Thoracic aorta (tissue), 2 donors: ENCODE measurements at regions not wholly inside any gene's neighbourhood (a gene's known extent, or its start where the extent isn't known, plus 50 kb on each side); places are given as distances from the start of the nearest gene placed in this dataset.

ENCODE experiments used
- ATAC-seq: fragments of 150-250 bp; one replicate; pipeline ENCODE4 v1.8.0; 2017; ENCODE audit warnings: low read depth; ENCODE audit not compliant: insufficient number of reproducible peaks, low FRiP score
- DNase-seq: peaks from one replicate; pipeline ENCODE4 v3.0.0-alpha.2; 2020; ENCODE audit warnings: low spot score
- H3K27ac ChIP-seq, 2 donors: fragments of 200-600 bp; sonication (generic); 1 replicate in 1 of 2; 2 replicates in 1 of 2; pipeline ENCODE4 v1.5.1; 2016; ENCODE audit warnings: mild to moderate bottlenecking in 2 of 2, moderate library complexity in 2 of 2
- H3K27me3 ChIP-seq: fragments of 200-600 bp; sonication (generic); replicated peaks from 2 replicates; pipeline ENCODE4 v1.6.0; 2016; ENCODE audit warnings: mild to moderate bottlenecking; ENCODE audit not compliant: insufficient read depth
- H3K36me3 ChIP-seq: fragments of 200-600 bp; sonication (generic); one replicate; pipeline ENCODE4 v1.5.1; 2016
- H3K4me1 ChIP-seq, 2 donors: fragments of 200-600 bp; sonication (generic); 1 replicate in 1 of 2; 2 replicates in 1 of 2; pipeline versions ENCODE4 v1.5.1 to v1.6.0; 2016; ENCODE audit warnings: low read depth in 2 of 2, mild to moderate bottlenecking in 1 of 2; ENCODE audit not compliant: control insufficient read depth in 1 of 2
- H3K4me3 ChIP-seq: fragments of 200-600 bp; sonication (generic); 2 replicates; pipeline ENCODE4 v1.5.1; 2016; ENCODE audit warnings: mild to moderate bottlenecking
- H3K9me3 ChIP-seq: fragments of 200-600 bp; sonication (generic); 2 replicates; pipeline ENCODE4 v1.5.1; 2016
- TF ChIP-seq, protein P1 (sequence below): fragments of 200-600 bp; sonication (generic); IDR thresholded peaks from one replicate; pipeline ENCODE4 v1.5.1; 2019; ENCODE audit warnings: antibody characterized with exemption

DNA sequence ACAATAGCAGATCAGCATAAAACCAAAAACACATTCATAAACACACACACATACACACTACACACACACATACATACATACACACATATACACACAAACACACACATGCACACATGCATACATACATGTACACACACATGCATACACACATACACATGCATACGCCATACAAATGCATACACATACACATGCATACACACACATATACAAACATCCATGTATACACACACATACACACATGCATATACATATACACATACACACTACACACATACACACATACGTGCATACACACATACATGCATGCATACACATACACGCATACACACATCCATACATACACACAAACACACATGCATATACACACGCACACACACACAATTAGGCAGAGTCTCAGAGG, 490.1 kb downstream of the TNS1 start:
- Histone ChIP-seq H3K27ac (no peak overlapping the region), H3K4me3 (no peak overlapping the region), H3K27me3 (no peaks in the 10 kb centered on the region), H3K4me1 (peaks cover 0 to 10% of the 10 kb centered on the region in 2 donors), H3K9me3 (no peaks in the 10 kb centered on the region), H3K36me3 (no peaks in the 10 kb centered on the region)
- DNase-seq (no peak), ATAC-seq (no peak)
- TF ChIP-seq, protein P1, sequence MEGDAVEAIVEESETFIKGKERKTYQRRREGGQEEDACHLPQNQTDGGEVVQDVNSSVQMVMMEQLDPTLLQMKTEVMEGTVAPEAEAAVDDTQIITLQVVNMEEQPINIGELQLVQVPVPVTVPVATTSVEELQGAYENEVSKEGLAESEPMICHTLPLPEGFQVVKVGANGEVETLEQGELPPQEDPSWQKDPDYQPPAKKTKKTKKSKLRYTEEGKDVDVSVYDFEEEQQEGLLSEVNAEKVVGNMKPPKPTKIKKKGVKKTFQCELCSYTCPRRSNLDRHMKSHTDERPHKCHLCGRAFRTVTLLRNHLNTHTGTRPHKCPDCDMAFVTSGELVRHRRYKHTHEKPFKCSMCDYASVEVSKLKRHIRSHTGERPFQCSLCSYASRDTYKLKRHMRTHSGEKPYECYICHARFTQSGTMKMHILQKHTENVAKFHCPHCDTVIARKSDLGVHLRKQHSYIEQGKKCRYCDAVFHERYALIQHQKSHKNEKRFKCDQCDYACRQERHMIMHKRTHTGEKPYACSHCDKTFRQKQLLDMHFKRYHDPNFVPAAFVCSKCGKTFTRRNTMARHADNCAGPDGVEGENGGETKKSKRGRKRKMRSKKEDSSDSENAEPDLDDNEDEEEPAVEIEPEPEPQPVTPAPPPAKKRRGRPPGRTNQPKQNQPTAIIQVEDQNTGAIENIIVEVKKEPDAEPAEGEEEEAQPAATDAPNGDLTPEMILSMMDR, result no peak

DNA sequence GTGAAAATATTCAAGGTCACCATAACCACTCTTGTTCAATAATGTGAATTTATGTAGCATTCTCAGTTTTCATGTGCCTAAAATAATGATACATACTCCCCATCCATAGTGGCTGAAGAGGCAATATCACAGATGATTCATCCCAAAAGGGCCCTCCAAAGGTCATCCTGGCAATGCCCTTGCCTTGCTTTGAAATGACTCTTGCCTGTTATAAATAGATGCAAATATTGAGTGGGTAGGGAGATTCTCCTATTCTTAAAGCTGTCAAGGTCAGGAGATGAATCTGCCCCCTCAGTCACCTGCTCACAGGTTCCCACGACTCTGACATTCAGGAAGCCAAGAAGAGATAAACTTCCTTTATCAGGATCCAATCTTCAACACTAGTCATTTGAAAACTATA, 490.5 kb downstream of the TNS1 start:
- no peak for DNase-seq
- TF ChIP-seq, protein P1, result no peak
- no peak for ATAC-seq
- no peak overlapping the region for H3K27ac ChIP-seq
- no peaks in the 10 kb centered on the region for H3K27me3 ChIP-seq
- no peaks in the 10 kb centered on the region for H3K36me3 ChIP-seq
- no peak overlapping the region for H3K4me3 ChIP-seq
- no peaks in the 10 kb centered on the region for H3K9me3 ChIP-seq
- peaks cover 0 to 10% of the 10 kb centered on the region in 2 donors for H3K4me1 ChIP-seq

DNA sequence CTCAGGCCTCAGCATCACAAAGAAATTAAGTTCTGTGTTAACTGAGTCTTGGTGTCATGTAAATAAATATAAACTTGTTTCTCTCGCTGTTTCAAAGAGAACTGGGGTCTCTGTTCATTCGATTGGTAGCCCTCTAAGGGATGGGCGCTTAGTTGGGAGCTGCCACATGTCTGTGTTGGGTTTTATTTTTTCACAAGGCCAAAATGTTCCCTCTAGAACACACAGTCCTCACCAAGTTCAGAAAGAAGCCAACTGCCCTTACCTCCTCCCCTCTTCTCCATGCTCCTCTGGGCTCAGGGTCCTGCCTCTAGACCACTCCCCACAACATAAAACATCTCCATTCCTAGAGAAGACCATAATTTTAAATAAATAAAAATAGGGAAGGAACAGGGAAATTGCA, 490.9 kb downstream of the TNS1 start:
- no peak for ATAC-seq
- TF ChIP-seq, protein P1, result no peak
- no peaks in the 10 kb centered on the region for H3K36me3 ChIP-seq

DNA sequence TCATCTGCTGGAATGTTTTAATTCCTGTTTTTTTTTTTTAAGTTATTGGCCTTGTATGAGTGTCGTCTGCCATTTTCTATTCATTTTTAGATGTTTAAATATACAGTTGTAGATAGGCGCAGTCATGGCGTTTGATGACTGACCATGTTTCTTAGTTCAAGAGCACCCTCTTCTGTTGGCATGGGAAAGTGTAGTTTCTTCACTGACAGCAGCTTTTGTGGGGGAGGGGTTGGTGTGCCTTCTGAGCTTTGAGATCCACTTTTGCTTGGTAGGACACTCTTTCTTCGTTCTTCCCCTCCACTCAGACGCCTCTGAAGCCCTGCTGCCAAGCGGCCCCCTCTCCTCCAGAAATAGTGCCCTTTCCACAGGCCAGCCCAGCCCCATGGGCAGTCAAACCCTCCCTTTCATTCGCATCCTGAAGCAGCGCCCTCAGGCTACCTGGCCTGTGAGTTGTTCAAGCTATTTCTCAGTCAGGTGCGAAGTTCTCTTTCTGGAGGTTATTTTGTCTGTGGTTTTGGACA, 492.0 kb downstream of the TNS1 start:
- Histone ChIP-seq H3K4me1 (peaks cover 0 to 10% of the 10 kb centered on the region in 2 donors), H3K27ac (no peak overlapping the region), H3K9me3 (no peaks in the 10 kb centered on the region), H3K27me3 (no peaks in the 10 kb centered on the region), H3K4me3 (peak overlapping the region; percentile 31), H3K36me3 (no peaks in the 10 kb centered on the region)
- TF ChIP-seq, protein P1, result peak; percentile 67
- ATAC-seq (peak; percentile 70), DNase-seq (peak; percentile 33)

More for the DNA sequence above, 490.9 kb downstream of the TNS1 start:
- Histone ChIP-seq H3K9me3 (no peaks in the 10 kb centered on the region), H3K27me3 (no peaks in the 10 kb centered on the region), H3K4me1 (peaks cover 0 to 10% of the 10 kb centered on the region in 2 donors), H3K4me3 (no peak overlapping the region), H3K27ac (no peak overlapping the region)
- no peak for DNase-seq

GRCh38 chr2:217505303-217505702, 497.5 kb downstream of the TNS1 start:
- no peaks in the 10 kb centered on the region for H3K27me3 ChIP-seq
- ATAC-seq, result no peak
- peaks cover 0 to 2% of the 10 kb centered on the region in 2 donors for H3K4me1 ChIP-seq
- H3K27ac ChIP-seq, result no peak overlapping the region
- no peaks in the 10 kb centered on the region for H3K9me3 ChIP-seq
- no peaks in the 10 kb centered on the region for H3K36me3 ChIP-seq
- DNase-seq, result no peak
- H3K4me3 ChIP-seq, result no peak overlapping the region
- TF ChIP-seq, protein P1, result no peak
